Forelimb muscle (tissue), 1 donor: ENCODE measurements at regions not wholly inside any gene's neighbourhood (a gene's known extent, or its start where the extent isn't known, plus 50 kb on each side); places are given as distances from the start of the nearest gene placed in this dataset.
"Not testable (repeated sequence)": the region's sequence is repeated elsewhere in the genome, so short reads cannot be mapped to it uniquely, and the experiment has no call there.

Source experiments
- DNase-seq: peaks from one replicate; pipeline ENCODE4 v3.0.0-alpha.2; 2013; ENCODE audit warnings: low read depth

GRCh38 chr1:193416226-193417024 lies 230.0 kb upstream of the B3GALT2 start:
- no peak for DNase-seq

- no peak for DNase-seq
Observed at GRCh38 chr1:193415256-193415655, 228.8 kb upstream of the B3GALT2 start.

GRCh38 chr1:193413376-193413775 lies 227.0 kb upstream of the B3GALT2 start:
- DNase-seq = no peak

- DNase-seq = no peak
Observed at GRCh38 chr1:193412748-193413147, 226.3 kb upstream of the B3GALT2 start.

- no peak for DNase-seq
Observed at GRCh38 chr1:193411714-193412113, 225.3 kb upstream of the B3GALT2 start.

GRCh38 chr1:193411215-193411614 lies 224.8 kb upstream of the B3GALT2 start:
- DNase-seq = no peak

- DNase-seq = no peak
Observed at GRCh38 chr1:193408782-193409293, 222.4 kb upstream of the B3GALT2 start.

- DNase-seq = peak; percentile 19
Observed at GRCh38 chr1:193406901-193407300, 220.5 kb upstream of the B3GALT2 start.

- DNase-seq = no peak
Observed at GRCh38 chr1:193404236-193404635, 217.8 kb upstream of the B3GALT2 start.

GRCh38 chr1:193402977-193403376 lies 216.6 kb upstream of the B3GALT2 start:
- DNase-seq = no peak

- no peak for DNase-seq
Observed at GRCh38 chr1:193402037-193402436, 215.6 kb upstream of the B3GALT2 start.

- no peak for DNase-seq
Observed at GRCh38 chr1:193394336-193394735, 207.9 kb upstream of the B3GALT2 start.

- no peak for DNase-seq
Observed at GRCh38 chr1:193392686-193393085, 206.3 kb upstream of the B3GALT2 start.

GRCh38 chr1:193388683-193389082 lies 202.3 kb upstream of the B3GALT2 start:
- no peak for DNase-seq

- DNase-seq = no peak
Observed at GRCh38 chr1:193388165-193388564, 201.8 kb upstream of the B3GALT2 start.

GRCh38 chr1:193387406-193387805 lies 201.0 kb upstream of the B3GALT2 start:
- DNase-seq = no peak

- not testable (repeated sequence) for DNase-seq
Observed at GRCh38 chr1:193378451-193378850, 192.0 kb upstream of the B3GALT2 start.

- DNase-seq = no peak
Observed at GRCh38 chr1:193377472-193377871, 191.1 kb upstream of the B3GALT2 start.

- no peak for DNase-seq
Observed at GRCh38 chr1:193372553-193372952, 186.1 kb upstream of the B3GALT2 start.

- DNase-seq = no peak
Observed at GRCh38 chr1:193368302-193368701, 181.9 kb upstream of the B3GALT2 start.

GRCh38 chr1:193367863-193368262 lies 181.4 kb upstream of the B3GALT2 start:
- DNase-seq = no peak

- DNase-seq = no peak
Observed at GRCh38 chr1:193366764-193367507, 180.5 kb upstream of the B3GALT2 start.

- no peak for DNase-seq
Observed at GRCh38 chr1:193365966-193366365, 179.6 kb upstream of the B3GALT2 start.
